Gastroesophageal sphincter (tissue), 4 donors: ENCODE measurements at regions not wholly inside any gene's neighbourhood (a gene's known extent, or its start where the extent isn't known, plus 50 kb on each side); places are given as distances from the start of the nearest gene placed in this dataset.

ENCODE experiments used
- ATAC-seq: fragments of 150-250 bp; one replicate; pipeline ENCODE4 v1.9.1; 2016; ENCODE audit warnings: mild to moderate bottlenecking, moderate library complexity
- H3K27ac ChIP-seq, 4 donors: fragments of 200-600 bp; sonication (generic) in 3 of 4; 1 replicate in 3 of 4; 2 replicates in 1 of 4; pipeline ENCODE4 v1.5.1; 2016 to 2019
- H3K27me3 ChIP-seq: fragments of 200-600 bp; sonication (generic); one replicate; pipeline ENCODE4 v1.5.1; 2019
- H3K36me3 ChIP-seq, 2 donors: fragments of 200-600 bp; sonication (generic); one replicate each; pipeline ENCODE4 v1.5.1; 2019; ENCODE audit warnings: control low read depth in 1 of 2
- H3K4me1 ChIP-seq, 3 donors: fragments of 200-600 bp; sonication (generic); 1 replicate in 2 of 3; 2 replicates in 1 of 3; pipeline ENCODE4 v1.5.1; 2016 to 2019; ENCODE audit warnings: control low read depth in 2 of 3
- H3K4me3 ChIP-seq, 2 donors: fragments of 200-600 bp; sonication (generic); one replicate each; pipeline ENCODE4 v1.5.1; 2019; ENCODE audit warnings: mild to moderate bottlenecking in 1 of 2, moderate library complexity in 1 of 2
- H3K9me3 ChIP-seq, 3 donors: fragments of 200-600 bp; sonication (generic); one replicate each; pipeline ENCODE4 v1.5.1; 2017 to 2019; ENCODE audit warnings: control low read depth in 2 of 3
- CTCF ChIP-seq, 4 experiments: fragments of 200-600 bp in 2 of 4; fragments of 450-650 bp in 2 of 4; sonication (generic) in 1 of 4; IDR thresholded peaks; one replicate each; pipeline ENCODE4 v1.5.1; 2017 to 2019; ENCODE audit warnings: antibody characterized with exemption in 4 of 4, mild to moderate bottlenecking in 2 of 4, moderate library complexity in 2 of 4
- EP300 ChIP-seq: sonication (generic); formaldehyde crosslinking; IDR thresholded peaks from one replicate; pipeline ENCODE4 v1.6.1; 2017; ENCODE audit warnings: antibody characterized with exemption, mild to moderate bottlenecking
- POLR2A ChIP-seq, 2 donors: fragments of 450-650 bp; IDR thresholded peaks; one replicate each; pipeline ENCODE4 v1.6.1; 2017; ENCODE audit warnings: antibody characterized with exemption in 2 of 2, mild to moderate bottlenecking in 2 of 2, moderate library complexity in 1 of 2
- POLR2AphosphoS5 ChIP-seq: sonication (generic); formaldehyde crosslinking; IDR thresholded peaks from one replicate; pipeline ENCODE4 v1.6.1; 2017; ENCODE audit warnings: antibody characterized with exemption
- WGBS, 2 donors: methylation state at CpG; one replicate each; pipeline ENCODE4 v1.1.5; 2018; ENCODE audit warnings: low coverage in 1 of 2; 5-methylcytosine and 5-hydroxymethylcytosine counted together

- H3K27me3 ChIP-seq: peaks cover 66% of the 10 kb centered on the region
- no peaks in the 10 kb centered on the region for H3K4me1 ChIP-seq
- no peak overlapping the region for H3K4me3 ChIP-seq
- WGBS, 2 donors: 77 to 89% methylated on average over 2 to 4 of the region's 4 CpGs
- no peaks in the 10 kb centered on the region for H3K36me3 ChIP-seq
- TF ChIP-seq EP300: no peak
- no peak for TF ChIP-seq CTCF (IDR thresholded peaks at IDR 0.05)
- TF ChIP-seq POLR2AphosphoS5: no peak
- no peak for TF ChIP-seq POLR2A (IDR thresholded peaks at IDR 0.05)
- no peak for ATAC-seq
- H3K27ac ChIP-seq: no peak overlapping the region
- H3K9me3 ChIP-seq: peaks cover 0 to 14% (median 0%) of the 10 kb centered on the region in 3 donors
These were observed 486.5 kb downstream of the TBC1D22A start for GRCh38 chr22:47248925-47249324.

- no peak overlapping the region for H3K4me3 ChIP-seq
- ATAC-seq: no peak
- H3K36me3 ChIP-seq: no peaks in the 10 kb centered on the region
- 52 to 53% methylated on average over 4 to 10 of the region's 12 CpGs for WGBS, 2 donors
- peaks cover 0 to 16% (median 0%) of the 10 kb centered on the region in 3 donors for H3K9me3 ChIP-seq
- H3K4me1 ChIP-seq: no peaks in the 10 kb centered on the region
- peaks cover 66% of the 10 kb centered on the region for H3K27me3 ChIP-seq
- TF ChIP-seq POLR2A (IDR thresholded peaks at IDR 0.05): no peak
- TF ChIP-seq EP300: no peak
- TF ChIP-seq POLR2AphosphoS5: no peak
- TF ChIP-seq CTCF (IDR thresholded peaks at IDR 0.05): no peak
- H3K27ac ChIP-seq: no peak overlapping the region
These were observed 485.3 kb downstream of the TBC1D22A start for GRCh38 chr22:47247579-47248240.

- no peaks in the 10 kb centered on the region for H3K36me3 ChIP-seq
- H3K27ac ChIP-seq: no peak overlapping the region
- TF ChIP-seq POLR2A (IDR thresholded peaks at IDR 0.05): no peak
- no peak for TF ChIP-seq POLR2AphosphoS5
- no peak for TF ChIP-seq EP300
- no peak for TF ChIP-seq CTCF (IDR thresholded peaks at IDR 0.05)
- H3K4me3 ChIP-seq: no peak overlapping the region
- peaks cover 47% of the 10 kb centered on the region for H3K27me3 ChIP-seq
- H3K9me3 ChIP-seq: peaks cover 0 to 20% (median 0%) of the 10 kb centered on the region in 3 donors
- no peaks in the 10 kb centered on the region for H3K4me1 ChIP-seq
- no peak for ATAC-seq
- no CpG with 5 or more reads among the region's 7 CpGs for WGBS, 2 donors
These were observed 483.3 kb downstream of the TBC1D22A start for GRCh38 chr22:47245786-47246185.

- Histone ChIP-seq H3K27me3 (peaks cover 42% of the 10 kb centered on the region), H3K9me3 (peaks cover 0 to 20% (median 0%) of the 10 kb centered on the region in 3 donors), H3K4me1 (no peaks in the 10 kb centered on the region), H3K27ac (no peak overlapping the region), H3K4me3 (no peak overlapping the region), H3K36me3 (no peaks in the 10 kb centered on the region)
- 58 to 70% methylated on average over 2 to 3 of the region's 3 CpGs for WGBS, 2 donors
- TF ChIP-seq POLR2A (IDR thresholded peaks at IDR 0.05) (no peak), EP300 (no peak), CTCF (IDR thresholded peaks at IDR 0.05) (no peak), POLR2AphosphoS5 (no peak)
- ATAC-seq: no peak
These were observed 482.8 kb downstream of the TBC1D22A start for GRCh38 chr22:47245286-47245685.

GRCh38 chr22:47240116-47240515 is 477.7 kb downstream of the TBC1D22A start:
- Histone ChIP-seq H3K9me3 (peaks cover 0 to 20% (median 0%) of the 10 kb centered on the region in 3 donors), H3K4me1 (no peaks in the 10 kb centered on the region), H3K4me3 (no peak overlapping the region), H3K36me3 (no peaks in the 10 kb centered on the region), H3K27ac (no peak overlapping the region), H3K27me3 (peaks cover 23% of the 10 kb centered on the region)
- ATAC-seq: no peak
- 50 to 68% methylated on average over 1 to 8 of the region's 10 CpGs for WGBS, 2 donors
- no peak for TF ChIP-seq EP300
- TF ChIP-seq POLR2AphosphoS5: no peak
- no peak for TF ChIP-seq CTCF (IDR thresholded peaks at IDR 0.05)
- no peak for TF ChIP-seq POLR2A (IDR thresholded peaks at IDR 0.05)
